SK-N-SH treated with all-trans-retinoic acid at 6 μM for 48 hours (cell line): ENCODE measurements at regions not wholly inside any gene's neighbourhood (a gene's known extent, or its start where the extent isn't known, plus 50 kb on each side); places are given as distances from the start of the nearest gene placed in this dataset.

Experiments used
- ZC3H10 ChIP-seq: fragments of 250-450 bp; sonication (Bioruptor Pico); IDR thresholded peaks from 2 replicates; pipeline ENCODE4 v1.5.1; 2021; ENCODE audit warnings: mild to moderate bottlenecking, moderate library complexity
- ZNF565 ChIP-seq: fragments of 450-650 bp; formaldehyde crosslinking; conservative IDR thresholded peaks from 2 replicates; pipeline ENCODE4 v1.5.0; 2020; ENCODE audit warnings: low read depth, mild to moderate bottlenecking, moderate library complexity
- TF ChIP-seq, protein P1 (sequence below): fragments of 250-450 bp; sonication (Bioruptor Pico); IDR thresholded peaks from 2 replicates; pipeline ENCODE4 v1.5.1; 2021; ENCODE audit warnings: mild to moderate bottlenecking, moderate library complexity
- TF ChIP-seq, protein P2 (sequence below): fragments of 250-450 bp; sonication (Bioruptor Pico); IDR thresholded peaks from 2 replicates; pipeline ENCODE4 v1.8.0; 2020; ENCODE audit warnings: mild to moderate bottlenecking, moderate library complexity, borderline replicate concordance

- TF ChIP-seq, protein P1, sequence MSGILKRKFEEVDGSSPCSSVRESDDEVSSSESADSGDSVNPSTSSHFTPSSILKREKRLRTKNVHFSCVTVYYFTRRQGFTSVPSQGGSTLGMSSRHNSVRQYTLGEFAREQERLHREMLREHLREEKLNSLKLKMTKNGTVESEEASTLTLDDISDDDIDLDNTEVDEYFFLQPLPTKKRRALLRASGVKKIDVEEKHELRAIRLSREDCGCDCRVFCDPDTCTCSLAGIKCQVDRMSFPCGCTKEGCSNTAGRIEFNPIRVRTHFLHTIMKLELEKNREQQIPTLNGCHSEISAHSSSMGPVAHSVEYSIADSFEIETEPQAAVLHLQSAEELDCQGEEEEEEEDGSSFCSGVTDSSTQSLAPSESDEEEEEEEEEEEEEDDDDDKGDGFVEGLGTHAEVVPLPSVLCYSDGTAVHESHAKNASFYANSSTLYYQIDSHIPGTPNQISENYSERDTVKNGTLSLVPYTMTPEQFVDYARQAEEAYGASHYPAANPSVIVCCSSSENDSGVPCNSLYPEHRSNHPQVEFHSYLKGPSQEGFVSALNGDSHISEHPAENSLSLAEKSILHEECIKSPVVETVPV (CRISPR knock-in tag), result no peak
- TF ChIP-seq, protein P2, sequence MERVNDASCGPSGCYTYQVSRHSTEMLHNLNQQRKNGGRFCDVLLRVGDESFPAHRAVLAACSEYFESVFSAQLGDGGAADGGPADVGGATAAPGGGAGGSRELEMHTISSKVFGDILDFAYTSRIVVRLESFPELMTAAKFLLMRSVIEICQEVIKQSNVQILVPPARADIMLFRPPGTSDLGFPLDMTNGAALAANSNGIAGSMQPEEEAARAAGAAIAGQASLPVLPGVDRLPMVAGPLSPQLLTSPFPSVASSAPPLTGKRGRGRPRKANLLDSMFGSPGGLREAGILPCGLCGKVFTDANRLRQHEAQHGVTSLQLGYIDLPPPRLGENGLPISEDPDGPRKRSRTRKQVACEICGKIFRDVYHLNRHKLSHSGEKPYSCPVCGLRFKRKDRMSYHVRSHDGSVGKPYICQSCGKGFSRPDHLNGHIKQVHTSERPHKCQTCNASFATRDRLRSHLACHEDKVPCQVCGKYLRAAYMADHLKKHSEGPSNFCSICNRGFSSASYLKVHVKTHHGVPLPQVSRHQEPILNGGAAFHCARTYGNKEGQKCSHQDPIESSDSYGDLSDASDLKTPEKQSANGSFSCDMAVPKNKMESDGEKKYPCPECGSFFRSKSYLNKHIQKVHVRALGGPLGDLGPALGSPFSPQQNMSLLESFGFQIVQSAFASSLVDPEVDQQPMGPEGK (CRISPR knock-in tag), result no peak
- TF ChIP-seq ZNF565 (CRISPR knock-in tag) (no peak), ZC3H10 (CRISPR knock-in tag) (no peak)
Measured at GRCh38 chr6:113329942-113330635, 527.1 kb upstream of the MARCKS start.
